ENCODE measurements at regions not wholly inside any gene's neighbourhood (a gene's known extent, or its start where the extent isn't known, plus 50 kb on each side); places are given as distances from the start of the nearest gene placed in this dataset.
A peak's percentile ranks its signal among the peaks of the same experiment; 100 is the strongest.

- DNase-seq: no peak
These were observed 1438.1 kb upstream of the TENM3 start for GRCh38 chr4:180805101-180805500.

DNA sequence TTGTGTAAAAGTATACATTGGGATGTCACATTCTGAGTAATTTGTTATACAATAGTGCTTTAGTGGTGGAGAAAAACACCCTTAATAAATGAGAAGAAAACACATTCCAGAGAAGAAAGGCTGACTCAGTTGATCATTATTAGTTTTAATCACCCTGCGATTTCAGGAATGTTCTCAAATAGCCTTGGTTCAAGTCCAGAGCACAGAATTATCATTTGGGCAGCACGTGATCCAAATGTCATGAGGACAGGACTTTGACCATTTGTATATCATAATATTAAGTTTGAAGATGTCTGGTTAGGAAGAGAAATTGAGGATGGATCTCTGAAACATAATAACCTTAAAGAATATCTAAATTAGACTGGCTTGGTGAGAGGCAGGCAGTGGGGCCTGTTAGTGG is 1434.3 kb upstream of the TENM3 start:
- no peak for DNase-seq

DNA sequence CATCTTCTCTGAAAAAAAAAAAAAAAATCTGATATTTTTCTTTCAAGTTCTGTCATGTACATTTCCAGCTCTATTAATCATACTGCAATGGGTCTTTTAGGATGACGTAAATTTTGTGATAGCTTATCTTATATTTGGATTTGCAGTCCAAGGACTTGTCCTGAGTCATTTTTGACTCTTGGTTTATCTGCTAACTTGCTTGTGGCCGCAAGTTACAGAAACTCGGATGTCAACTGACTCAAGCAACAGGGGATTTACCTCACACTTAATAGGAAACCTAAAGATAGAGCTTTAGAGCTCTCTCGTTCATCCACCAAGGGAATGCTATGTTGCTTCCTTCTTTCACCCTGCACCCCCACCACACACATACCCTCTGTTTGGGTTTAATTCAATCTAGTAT is 1433.8 kb upstream of the TENM3 start:
- no peak for DNase-seq

DNA sequence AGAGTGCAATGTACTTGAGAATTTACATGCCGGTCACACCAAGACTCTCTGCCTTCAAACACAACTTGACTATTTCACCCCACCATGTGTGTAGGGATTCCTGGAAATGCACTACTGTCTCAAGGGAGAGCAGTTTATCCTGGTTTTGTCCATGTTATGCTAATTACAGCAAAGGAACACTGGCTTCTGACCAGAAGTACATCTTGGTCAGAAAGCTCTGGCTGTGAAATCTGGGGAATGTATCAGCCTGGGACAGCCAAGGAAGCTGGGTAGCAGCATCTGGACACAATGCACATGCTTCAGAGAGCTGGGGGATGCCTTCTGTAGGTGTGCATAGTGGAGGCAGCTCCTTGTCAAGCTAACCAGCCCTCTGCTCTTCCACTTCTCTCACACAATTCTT is 1432.6 kb upstream of the TENM3 start:
- no peak for DNase-seq

- no peak for DNase-seq
These were observed 1431.6 kb upstream of the TENM3 start for GRCh38 chr4:180811556-180811955.

GRCh38 chr4:180812783-180813182 is 1430.4 kb upstream of the TENM3 start:
- DNase-seq: no peak

- DNase-seq: no peak
These were observed 1428.3 kb upstream of the TENM3 start for GRCh38 chr4:180814875-180815417.

GRCh38 chr4:180817529-180817928 is 1425.7 kb upstream of the TENM3 start:
- DNase-seq: no peak

DNA sequence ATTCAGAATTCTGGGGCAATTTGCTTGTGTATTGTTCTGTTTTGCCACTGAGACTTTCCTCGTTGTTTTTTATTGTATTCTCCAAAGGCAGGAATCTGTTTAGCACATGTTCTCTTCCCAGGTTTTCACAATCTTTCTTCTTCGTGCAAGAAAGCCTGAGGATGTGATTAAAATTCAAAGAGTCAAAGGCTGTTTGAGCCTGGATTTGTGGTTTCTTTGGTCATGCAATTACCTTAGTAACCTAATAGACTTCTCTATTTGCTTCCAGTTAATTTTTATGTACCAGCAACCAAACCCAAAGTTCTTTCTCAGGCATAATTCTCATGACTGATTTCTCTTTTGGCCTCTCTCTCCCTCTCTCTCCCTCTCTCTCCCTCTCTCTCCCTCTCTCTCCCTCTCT is 1420.1 kb upstream of the TENM3 start:
- no peak for DNase-seq

- no peak for DNase-seq
These were observed 1415.8 kb upstream of the TENM3 start for GRCh38 chr4:180827232-180828009.

- DNase-seq: peak; percentile 12
These were observed 1414.7 kb upstream of the TENM3 start for GRCh38 chr4:180828455-180829018.

GRCh38 chr4:180832073-180832472 is 1411.1 kb upstream of the TENM3 start:
- DNase-seq: no peak

DNA sequence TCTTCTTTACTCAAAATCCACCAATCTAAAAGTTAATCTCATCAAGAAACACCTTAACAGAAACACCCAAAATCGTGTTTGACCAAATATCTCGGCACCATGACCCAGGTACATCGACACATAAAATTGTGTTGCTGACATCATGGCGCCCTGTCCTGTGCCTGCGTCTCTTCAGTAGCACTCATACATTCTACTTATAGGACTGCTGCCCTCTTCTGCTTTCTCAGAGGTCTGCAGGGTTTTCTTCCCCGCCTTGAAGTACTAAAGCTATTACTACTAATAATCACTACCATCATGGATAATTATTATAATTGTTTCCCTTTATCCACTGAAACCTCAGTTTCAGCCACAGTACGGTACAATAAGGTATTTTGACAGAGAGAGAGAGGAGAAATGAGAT is 1403.1 kb upstream of the TENM3 start:
- no peak for DNase-seq

DNA sequence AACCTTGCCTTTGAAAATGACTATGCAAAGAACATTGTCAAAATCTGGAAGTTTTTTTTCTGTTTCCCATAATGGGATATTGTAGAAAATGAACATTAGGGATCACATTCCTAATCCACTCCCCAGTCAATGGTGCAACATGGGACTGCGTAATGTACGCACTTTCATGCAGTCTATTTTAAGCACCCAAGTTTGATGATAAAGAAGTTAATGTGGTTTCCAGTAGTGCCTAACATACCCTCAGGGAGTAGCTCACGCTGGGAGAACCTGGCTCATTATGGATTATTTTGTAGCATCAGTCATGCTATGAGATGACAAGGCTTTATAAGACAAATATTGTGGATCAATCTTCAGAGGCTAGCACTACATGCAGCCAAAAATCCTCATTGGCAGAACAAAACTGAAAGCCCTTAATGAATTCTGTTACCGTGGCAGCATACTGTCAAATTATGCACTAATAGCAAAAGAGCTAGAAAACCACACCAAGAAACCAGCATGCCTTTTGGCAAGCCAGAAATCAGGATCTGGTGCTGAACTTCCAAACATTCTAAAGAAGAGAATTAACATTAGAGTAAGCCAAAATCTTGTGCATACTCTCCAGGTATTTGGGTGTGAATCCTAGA is 1392.8 kb upstream of the TENM3 start:
- no peak for DNase-seq

DNA sequence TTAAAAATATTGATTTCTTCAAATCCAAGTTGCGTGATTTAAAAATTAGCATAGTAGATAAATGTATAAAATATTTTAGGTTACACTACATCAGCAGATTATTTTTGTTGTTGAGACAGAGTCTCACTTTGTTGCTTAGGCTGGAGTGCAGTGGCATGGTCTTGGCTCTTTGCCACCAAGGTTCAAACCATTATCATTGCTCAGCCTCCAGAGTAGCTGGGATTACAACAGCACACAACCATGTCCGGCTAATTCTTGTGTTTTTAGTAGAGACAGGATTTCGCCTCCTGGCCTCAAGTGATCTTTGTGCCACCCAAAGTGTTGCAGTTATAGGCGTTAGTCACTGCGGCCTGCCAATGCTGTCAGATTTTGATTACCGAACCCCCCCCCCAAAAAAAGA is 1390.5 kb upstream of the TENM3 start:
- DNase-seq: no peak

- no peak for DNase-seq
These were observed 1388.0 kb upstream of the TENM3 start for GRCh38 chr4:180855184-180855583.

GRCh38 chr4:180860089-180860720 is 1383.0 kb upstream of the TENM3 start:
- no peak for DNase-seq

DNA sequence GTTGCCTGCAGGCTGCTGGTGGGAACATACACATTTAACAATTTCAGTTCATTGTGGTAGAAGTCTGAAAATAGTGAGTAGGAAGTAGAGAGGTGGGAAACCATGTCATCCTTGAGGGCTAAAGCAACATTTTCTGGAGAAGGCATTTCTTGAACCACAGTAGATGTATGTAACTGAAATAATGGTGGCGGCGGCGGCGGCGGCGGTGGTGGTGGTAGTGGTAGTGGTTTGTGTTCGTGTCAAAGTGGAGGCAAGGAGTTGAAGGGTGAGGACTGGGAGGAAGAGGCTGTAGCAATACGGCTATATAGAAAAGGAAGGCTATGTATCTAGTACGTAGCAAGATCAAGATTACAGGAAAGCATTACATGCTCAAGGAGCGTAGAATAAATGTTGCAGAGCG is 1381.6 kb upstream of the TENM3 start:
- no peak for DNase-seq

GRCh38 chr4:180866933-180867643 is 1376.1 kb upstream of the TENM3 start:
- no peak for DNase-seq

- DNase-seq: no peak
These were observed 1372.6 kb upstream of the TENM3 start for GRCh38 chr4:180870623-180871022.

DNA sequence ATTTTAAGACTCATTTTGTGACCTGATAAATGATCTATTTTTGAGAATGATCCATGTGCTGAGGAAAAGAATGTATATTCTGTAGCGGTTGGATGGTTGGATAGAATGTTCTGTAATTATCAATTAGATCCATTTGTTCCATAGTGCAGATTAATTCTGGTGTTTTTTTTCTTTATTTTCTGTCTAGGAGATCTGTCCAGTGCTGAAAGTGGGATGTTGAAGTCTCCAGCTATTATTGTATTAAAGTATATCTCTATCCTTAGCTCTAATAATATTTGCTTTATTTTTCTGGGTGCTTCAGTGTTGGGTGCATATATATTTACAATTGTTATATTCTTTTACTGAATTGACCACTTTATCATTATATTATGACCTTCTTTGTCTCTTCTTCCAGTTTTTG is 1344.9 kb upstream of the TENM3 start:
- no peak for DNase-seq

GRCh38 chr4:180900781-180901180 is 1342.4 kb upstream of the TENM3 start:
- no peak for DNase-seq

DNA sequence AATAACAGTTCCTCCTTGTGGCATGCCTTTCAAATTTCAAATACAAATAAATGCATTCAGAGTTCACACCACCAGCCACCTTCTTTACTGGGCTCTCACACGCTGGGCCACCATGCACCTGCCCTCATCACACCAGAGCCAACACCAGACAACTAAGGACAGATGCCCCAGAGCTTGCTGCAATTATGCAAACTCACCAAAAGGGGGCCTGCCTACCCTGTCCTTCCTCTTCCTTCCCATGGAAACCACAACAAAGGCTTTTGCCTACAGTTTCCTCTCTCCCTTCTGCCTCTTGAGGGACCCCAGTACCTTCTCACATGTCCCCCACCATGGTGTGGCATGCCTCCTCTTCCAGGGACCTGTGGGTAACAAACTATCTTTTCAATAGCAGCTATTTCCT is 1333.9 kb upstream of the TENM3 start:
- DNase-seq: no peak

Data from activated CD4-positive, alpha-beta T cell treated with anti-CD3 and anti-CD28 coated beads, Interleukin-2, amount 50 U/mL, for 16 hours (primary cell).